Thyroid gland (tissue), 4 donors: ENCODE measurements at regions not wholly inside any gene's neighbourhood (a gene's known extent, or its start where the extent isn't known, plus 50 kb on each side); places are given as distances from the start of the nearest gene placed in this dataset.

Experiments
- CTCF ChIP-seq, 6 experiments: fragments of 200-600 bp in 3 of 6; fragments of 450-650 bp in 3 of 6; sonication (generic) in 3 of 6; IDR thresholded peaks; one replicate each; pipeline ENCODE4 v1.5.1; 2016 to 2019; ENCODE audit warnings: antibody characterized with exemption in 6 of 6, mild to moderate bottlenecking in 2 of 6, inconsistent platforms in 1 of 6, moderate library complexity in 1 of 6
- POLR2A ChIP-seq, 2 donors: fragments of 450-650 bp; IDR thresholded peaks; one replicate each; pipeline ENCODE4 v1.6.1; 2017; ENCODE audit warnings: antibody characterized with exemption in 2 of 2, mild to moderate bottlenecking in 2 of 2, moderate library complexity in 1 of 2

DNA sequence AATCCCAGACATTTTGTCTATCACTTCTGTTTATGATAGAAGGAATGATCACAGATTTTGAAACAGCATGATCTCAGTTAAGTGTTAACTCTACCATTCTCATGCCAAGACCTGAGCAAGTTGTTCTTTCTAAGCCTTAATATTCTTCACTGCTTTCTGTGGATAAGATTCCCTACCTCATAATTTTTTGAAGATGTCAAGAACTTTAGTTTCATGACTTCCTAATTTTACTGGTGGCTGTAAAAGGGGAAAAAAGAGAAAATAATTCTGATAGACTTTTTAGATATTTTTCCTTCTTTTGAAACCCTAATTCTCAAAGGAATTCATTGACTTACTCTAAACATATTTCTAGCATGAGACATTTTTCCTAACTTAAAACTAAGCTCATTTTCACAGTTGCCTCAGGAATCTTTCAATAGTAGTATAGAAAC is 520.0 kb upstream of the LUZP2 start:
- no peak for TF ChIP-seq POLR2A (IDR thresholded peaks at IDR 0.05)
- TF ChIP-seq CTCF (IDR thresholded peaks at IDR 0.05): no peak
